GM18508 (cell line): ENCODE measurements at regions not wholly inside any gene's neighbourhood (a gene's known extent, or its start where the extent isn't known, plus 50 kb on each side); places are given as distances from the start of the nearest gene placed in this dataset.
A peak's percentile ranks its signal among the peaks of the same experiment; 100 is the strongest.

ENCODE experiments used
- ATAC-seq: cut with Tn5 transposase; IDR thresholded peaks from one replicate; pipeline ENCODE4 v1.9.1; 2021; ENCODE audit warnings: moderate number of reproducible peaks; ENCODE audit not compliant: insufficient read depth, unreplicated experiment

DNA sequence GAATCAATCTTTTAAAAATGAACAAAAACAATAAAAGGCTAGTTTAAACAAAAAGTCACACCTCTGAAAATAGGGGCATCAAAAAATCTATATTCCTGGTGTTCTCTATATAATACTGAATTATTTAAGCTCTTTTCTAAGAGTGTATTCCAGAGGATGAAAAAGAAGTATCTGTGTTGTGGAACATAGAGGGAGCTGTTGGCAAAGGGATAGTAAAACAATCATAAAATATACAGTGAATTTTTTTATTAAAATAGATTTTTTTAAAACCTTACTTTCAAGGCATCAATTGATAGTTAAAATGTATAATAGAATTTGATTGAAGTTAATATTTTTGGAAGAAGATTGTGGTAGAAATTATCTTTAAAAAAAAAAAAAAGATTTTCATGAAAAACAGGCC is 1409.1 kb upstream of the CELF2 start:
- ATAC-seq = no peak

DNA sequence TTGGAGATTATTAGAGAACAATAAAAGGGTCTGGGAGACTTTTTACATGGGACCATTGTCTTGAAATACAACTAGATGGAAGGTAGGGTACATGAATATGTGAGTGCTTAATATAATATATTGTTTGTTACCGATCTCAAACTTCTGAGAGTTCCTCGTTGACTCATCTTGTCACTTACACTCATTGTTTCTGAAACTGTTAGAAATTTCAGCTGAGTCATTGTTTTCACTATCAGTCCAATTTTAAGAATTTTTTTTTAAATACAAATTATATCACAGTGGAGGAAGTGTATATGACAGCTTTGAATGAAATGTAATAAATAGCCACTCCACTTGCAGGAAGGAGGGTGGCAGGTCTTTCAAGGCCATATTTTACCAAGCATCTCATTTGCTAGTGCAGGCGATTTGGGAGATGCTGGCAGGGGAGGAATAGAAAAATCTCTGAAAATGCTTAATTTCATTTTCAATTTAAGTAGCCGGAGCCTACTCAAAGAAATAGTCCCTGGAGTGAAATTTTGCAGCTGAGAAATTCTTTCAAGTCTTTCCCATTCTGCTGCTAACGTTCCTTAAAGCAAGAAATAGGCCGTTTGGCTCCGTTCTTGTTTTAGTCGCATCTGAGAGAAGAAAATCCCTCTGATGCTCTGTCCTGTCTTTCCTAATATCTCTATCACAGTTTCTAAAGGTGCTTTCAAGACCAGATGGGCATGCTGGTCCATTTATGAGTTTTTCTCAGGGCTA is 1404.2 kb upstream of the CELF2 start:
- peak; percentile 55 for ATAC-seq

DNA sequence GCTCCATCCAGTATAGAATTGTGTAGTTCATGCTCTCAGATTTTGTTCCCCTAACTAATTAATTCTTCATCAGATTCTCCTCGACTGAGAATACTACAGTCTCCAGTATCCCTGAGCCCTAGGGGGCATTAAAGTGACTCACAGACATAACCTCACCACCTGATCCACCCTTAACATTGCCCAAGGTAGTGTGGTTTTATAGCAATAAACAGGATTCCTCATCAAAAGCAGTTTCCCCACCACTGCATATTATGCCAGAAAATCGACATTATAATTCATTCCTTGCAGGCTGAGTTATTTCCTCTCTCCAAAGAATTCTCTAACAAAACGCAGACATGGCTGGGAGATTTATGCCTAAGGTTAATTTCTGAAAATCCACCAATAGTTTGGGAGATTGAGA is 1402.5 kb upstream of the CELF2 start:
- ATAC-seq = no peak

DNA sequence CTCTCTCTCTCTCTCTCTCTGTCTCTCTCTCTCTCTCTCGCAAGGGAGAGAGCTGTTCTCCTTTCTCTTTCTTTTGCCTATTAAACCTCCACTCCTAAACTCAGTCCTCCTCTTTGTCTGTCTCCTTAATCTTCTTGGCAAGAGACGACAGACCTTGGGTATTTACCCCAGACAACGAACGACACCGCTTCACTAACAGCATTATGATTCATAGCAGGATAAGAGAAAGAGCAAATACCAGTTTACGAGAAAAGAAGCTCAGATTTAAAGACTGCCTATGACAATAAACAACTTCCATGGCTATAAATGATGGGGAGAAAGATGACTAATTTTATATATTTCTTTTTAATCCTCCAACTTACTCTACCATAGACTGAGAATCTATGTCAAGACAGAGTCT is 1396.5 kb upstream of the CELF2 start:
- no peak for ATAC-seq

DNA sequence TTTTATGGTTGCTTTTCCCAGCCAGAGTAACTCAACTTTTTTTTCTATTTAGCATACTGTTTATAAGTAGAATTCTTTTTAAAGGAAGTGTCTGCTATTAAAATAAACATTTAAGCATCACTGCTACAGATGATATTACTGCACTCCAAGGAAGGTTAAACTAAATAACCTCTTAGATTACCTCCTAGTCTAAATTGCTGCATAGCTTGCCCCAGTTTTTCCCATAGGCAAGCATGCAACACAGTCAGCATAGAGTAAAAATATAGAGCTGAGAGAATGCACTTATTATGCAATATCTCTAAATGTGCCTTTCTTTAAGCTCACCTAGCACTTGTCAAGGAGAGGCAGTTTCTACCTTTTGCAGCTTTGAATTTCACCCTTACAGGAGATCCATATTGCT is 1392.4 kb upstream of the CELF2 start:
- ATAC-seq = no peak

DNA sequence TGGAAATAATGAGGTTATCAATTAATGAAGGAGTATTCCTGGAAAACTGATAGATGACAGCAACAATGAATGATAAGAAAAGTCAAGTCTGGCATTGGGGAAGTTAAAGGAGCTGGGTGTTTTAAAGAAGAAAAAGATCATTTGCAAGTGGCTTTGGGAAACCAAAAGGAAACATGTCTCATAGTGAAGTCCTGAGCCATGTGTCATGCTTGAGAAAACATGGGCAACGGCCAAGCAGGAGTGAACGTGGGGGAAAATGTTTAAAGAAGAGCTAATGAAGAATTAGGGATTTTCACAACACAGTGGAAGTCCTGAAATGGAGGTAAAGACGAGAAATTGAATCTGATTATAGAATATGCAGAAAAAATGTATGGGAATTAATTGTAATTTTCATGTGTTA is 1383.2 kb upstream of the CELF2 start:
- no peak for ATAC-seq

DNA sequence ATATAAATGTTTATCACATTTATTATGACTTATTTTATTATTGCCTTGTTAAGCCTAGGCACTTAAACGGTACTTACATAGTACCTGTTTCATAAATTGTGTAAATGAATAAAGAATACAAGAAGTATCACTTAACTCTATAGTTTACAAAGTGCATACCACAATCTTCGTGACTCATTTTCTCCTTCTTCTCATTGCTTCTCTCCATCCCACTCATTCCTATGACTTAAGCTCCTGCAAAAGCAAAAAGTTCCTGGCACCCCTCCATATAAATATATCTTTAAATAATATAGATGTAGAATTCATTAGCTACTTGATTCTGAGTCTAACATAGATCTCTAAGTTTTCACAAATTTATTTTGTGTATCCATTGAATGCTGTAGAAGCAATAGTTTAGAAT is 1382.0 kb upstream of the CELF2 start:
- ATAC-seq = no peak

DNA sequence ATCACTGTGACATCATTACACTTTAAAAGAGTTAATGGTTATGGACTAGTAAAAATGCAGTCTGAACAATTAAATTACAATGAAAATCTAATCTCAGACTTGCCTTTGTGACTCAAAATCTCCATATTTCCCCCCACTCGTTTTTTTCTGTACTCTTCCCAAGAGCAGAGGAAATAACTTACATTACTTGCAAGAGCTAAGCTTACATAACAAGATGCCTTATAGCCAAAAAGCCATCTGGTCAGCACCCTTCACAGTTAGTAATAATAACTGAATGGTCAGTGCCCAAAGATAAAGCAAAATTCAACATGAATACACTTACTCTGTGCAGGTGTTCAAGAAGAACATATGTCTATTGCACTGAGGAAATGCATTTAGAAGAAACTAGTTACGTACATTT is 1381.5 kb upstream of the CELF2 start:
- ATAC-seq = no peak

DNA sequence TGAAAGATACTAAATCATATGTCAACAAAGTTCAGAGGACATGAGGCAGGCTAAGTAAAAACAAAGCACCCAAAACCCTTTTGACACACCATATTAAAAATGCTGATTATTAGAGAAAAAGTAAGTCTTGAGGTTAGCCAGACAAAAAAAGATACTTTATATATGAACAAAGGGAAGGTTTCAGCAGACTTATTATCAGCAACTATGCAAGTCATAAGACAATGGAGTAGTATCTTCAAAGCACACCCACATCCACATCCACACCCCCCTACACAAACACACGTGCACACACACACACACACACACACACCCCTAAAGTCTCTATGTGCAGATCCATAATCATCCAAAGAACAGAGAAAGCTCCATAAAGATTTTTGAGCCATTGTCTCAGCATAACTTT is 1373.9 kb upstream of the CELF2 start:
- no peak for ATAC-seq

DNA sequence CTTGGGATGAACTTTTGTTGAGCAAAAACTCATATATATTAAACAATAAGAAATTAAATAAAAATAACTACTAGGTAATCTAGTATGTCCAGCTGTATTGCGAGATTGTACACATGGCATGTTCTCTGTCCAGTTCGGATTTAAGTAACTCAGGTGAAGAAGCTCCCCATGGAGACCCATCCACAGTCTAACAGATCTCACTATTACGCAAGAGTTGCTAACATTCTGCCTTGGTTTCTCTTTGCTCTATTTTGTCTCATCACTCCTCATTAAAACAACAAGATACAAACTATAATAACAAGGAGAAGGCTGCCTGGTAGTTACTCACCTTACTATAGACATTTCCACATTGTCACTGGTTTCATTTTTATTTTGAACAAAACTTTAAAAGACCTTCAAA is 1372.3 kb upstream of the CELF2 start:
- no peak for ATAC-seq

DNA sequence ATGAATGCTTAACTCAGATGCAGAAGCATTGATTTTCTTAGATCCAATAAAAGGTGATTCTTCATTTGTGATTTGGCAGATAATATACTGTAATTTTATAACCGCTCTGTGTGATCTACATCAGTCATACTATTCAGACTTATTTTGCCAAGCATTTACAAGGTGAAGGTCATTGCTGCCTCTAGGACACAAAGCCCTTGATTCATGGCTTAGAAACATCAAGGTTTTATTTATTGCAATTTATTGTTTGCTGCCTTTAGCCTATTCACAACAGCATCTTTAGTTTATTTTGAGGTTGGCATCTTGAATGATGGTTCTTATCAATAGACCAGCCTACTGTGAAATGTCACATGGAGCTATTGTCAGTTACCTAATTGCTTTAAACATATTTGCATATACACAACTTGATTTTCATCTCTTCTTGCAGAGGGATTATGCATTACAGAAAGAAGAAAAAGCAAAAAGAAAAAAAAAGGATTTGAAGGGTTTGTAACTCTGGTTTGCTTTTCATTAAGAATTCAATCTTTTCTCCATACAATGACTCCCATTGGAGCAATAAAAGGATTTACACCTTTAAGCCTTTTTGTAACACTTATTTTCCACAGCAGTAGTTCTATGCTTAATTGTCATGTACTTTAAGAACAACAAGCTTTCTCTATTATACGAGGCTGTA is 1371.6 kb upstream of the CELF2 start:
- no peak for ATAC-seq

DNA sequence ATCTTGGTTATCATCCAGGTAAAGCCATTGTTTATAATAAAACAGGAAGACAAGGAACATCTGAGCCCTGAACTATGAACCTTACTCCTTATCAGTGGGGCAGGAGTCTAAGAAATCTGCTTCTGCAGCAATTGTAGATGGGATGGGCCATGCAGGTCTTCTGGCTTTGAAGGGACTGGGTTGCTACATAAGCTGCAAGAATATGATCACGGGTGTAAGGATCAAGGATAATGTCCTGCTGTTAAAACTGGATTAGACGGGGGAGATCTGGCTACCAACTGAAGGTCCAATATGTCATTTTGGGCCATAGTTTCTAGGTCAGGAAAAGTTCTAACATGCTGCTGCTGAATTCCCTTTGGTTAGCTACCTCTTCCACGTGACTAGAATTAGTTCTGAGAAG is 1363.4 kb upstream of the CELF2 start:
- ATAC-seq = no peak

DNA sequence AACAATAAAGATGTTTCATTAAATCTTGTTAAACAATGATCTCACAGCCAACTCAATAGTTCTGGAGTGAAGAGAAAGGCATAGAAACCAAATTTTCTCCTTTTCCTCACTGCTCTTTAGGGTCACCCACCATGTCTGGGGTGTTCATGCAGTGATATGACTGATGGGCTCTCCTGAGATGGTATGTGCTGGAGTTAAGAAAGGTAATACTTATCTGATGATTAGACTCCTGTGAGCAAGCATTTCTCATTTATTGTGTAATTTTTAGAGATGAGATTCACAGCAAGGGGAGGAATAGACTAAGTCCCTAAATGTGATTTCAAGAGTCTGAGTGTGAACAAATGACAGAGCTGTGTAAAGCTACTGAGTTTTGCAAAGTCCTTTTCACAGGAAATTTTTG is 1361.3 kb upstream of the CELF2 start:
- no peak for ATAC-seq

DNA sequence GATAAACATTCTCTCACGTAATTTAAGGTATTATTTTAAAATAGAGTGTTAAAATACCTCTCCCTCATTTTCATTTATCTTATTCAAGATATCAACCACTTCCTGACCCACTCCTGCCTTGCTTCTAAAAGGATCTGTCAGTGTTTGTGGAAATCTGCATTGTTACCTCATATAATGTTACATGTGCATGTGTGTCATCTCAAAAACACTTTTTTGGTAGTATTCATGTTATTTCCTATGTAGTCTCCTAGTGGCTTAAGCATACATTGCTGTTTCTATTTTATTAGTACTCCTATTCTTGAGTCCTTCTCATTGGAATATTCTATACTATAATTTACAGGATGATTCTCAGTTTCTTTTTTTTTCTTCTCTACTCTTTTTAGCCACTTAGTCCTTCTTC is 1360.7 kb upstream of the CELF2 start:
- no peak for ATAC-seq

DNA sequence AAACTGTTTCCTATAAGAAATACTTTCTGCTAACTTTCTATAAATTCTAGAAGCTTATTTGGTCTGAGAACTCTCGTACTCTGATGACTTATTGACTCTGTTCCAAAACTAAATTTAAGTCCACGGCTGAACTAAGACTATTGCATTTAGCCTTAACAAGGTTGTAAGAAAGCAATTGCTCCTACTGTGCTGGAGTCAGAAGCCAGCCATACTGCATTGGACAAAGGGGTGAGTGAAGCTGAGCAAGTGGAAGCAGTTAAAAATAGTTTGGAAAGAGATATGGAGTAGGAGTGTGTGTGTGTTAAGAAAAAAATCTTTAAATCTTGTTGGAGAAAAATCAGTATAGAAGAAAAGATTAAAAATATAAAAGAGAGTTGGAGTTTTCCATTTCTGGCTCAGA is 1360.1 kb upstream of the CELF2 start:
- no peak for ATAC-seq

DNA sequence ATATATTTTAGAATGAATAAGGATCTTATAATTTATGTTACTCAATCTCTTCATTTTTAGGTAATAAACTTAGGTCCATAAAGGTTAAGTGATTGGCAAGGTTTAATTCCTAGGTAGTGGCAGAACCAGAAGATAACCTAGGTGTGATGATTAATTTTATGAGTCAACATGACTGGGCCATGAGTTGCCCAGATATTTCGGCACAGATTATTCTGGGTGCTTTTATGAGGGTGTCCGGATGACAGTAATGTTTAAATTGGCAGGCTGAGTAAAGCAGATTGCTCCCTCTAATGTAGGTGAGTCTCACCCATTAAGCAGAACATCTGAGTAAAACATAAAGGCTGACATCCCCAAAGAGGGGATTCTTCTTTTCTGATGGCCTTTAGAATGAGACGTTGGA is 1349.3 kb upstream of the CELF2 start:
- ATAC-seq = no peak

DNA sequence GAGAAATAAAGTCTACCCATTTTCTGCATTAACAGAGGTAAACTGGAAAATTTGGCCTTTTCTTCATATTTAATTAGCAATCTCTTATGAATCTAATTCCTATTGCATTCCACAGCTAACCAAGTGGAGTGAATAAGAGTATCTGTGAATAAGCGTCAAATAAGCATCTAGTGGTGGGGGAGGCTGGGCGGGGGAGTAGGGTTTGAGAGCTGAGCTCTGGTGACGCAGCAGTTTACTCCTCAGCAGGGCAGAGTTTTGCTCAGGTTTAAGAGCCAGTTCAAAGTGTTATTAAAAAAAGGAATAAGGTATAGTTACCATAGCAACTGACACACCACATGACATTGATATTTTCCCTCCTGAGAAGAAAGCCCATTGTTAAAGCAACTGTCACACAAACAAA is 1346.8 kb upstream of the CELF2 start:
- ATAC-seq = no peak

DNA sequence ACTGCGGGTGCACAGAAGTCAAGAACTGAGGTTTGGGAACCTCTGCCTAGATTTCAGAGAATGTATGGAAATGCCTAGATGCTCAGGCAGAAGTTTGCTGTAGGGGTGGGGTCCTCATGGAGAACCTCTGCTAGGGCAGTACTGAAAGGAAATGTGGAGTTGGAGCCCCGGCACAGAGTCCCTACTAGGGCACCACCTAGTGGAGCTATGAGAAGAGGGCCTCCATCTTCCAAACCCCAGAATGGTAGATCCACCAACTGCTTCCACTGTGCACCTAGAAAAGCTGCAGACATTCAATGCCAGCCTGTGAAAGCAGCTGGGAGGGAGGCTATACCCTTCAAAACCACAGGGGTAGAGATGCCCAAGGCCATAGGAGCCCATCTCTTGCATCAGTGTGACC is 1336.0 kb upstream of the CELF2 start:
- no peak for ATAC-seq

DNA sequence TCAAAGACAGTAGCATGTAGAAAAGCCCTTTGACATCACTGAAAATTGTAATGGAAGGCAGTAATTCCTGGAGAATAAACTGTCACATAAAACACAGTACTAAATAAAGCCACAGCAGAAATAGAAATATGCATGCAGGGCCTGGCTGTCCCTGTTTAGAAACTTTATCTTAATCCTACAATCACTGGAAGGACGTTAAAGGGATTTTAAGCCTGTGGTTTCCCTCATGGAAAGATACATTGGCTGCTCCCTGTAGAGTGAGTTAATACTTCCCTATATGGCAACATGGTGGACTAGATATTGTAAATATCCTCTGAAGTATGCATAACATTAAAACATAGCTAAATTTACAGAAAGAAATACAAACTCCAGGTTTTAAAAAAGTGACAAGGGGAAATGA is 1334.9 kb upstream of the CELF2 start:
- ATAC-seq = no peak

DNA sequence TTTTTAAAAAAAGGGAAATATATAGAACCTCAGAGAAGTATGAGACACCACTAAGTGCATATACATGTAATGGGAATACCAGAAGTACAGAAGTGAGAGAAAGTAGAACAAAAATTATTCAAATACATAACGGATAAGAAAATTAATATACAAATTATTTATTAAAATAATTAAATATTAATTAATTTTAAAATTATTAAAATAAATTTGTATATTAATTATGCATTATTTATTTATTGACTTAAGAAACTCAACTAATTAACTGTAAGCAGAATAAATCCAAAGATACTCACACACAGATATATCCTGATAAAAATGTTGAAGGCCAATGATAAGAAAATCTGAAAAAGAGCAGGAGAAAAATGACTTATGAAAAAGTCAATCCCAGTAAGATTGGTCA is 1333.5 kb upstream of the CELF2 start:
- no peak for ATAC-seq

DNA sequence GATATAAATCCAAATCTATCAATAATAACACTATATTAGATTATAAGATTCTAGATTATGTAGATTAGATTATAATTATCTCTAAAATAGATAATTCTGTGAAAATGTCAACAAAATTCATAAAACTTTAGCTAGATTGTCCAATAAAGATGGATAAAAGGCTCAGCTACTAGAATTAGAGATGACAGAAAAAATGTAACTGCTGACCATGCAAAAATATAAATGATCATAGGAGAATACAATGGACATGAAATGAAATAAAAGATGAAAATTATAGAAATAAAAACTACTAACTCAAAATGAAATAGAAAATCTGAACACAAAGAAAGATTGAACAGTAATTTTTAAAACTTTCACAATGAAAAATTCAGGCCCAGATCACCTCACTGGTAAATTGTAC is 1332.1 kb upstream of the CELF2 start:
- no peak for ATAC-seq

DNA sequence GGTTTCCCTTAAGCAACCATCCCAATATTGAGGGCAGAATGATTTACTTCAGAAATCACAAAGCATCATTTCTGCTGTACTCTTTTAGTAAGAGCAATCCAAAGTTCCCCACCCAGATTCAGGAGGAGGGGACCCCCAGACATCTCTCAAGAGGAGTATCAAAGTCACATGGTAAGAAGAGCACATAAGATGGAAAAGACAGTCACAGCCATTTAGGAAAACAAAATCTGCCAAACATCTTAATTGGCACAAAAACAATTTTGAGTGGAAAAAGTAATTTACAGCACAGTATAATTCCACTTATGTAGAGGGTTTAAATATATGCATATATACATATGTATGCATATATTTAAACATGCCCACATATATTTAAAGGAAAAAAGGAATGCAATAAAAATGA is 1329.0 kb upstream of the CELF2 start:
- ATAC-seq = no peak
